GM23338 (cell line): ENCODE measurements at regions not wholly inside any gene's neighbourhood (a gene's known extent, or its start where the extent isn't known, plus 50 kb on each side); places are given as distances from the start of the nearest gene placed in this dataset.

Experiments
- CREB1 ChIP-seq: fragments of 250-450 bp; sonication (Bioruptor Pico); IDR thresholded peaks from 2 replicates; pipeline ENCODE4 v1.5.0; 2020; ENCODE audit warnings: low read depth, mild to moderate bottlenecking, moderate library complexity
- CTCF ChIP-seq, 2 experiments: fragments of 200-600 bp in 1 of 2; sonication (generic) in 1 of 2; conservative IDR thresholded peaks; 2 replicates each; pipeline versions ENCODE4 v1.5.1 to v1.6.1; 2016 to 2017; ENCODE audit warnings: antibody characterized with exemption in 2 of 2, low read depth in 2 of 2, mild to moderate bottlenecking in 2 of 2, moderate library complexity in 1 of 2
- EZH2 ChIP-seq: fragments of 200-600 bp; sonication (generic); IDR thresholded peaks from one replicate; pipeline ENCODE4 v1.8.0; 2017; ENCODE audit warnings: antibody characterized with exemption, mild to moderate bottlenecking, low read depth; ENCODE audit not compliant: unreplicated experiment
- JUNB ChIP-seq: IDR thresholded peaks from one replicate; pipeline ENCODE4 v1.6.1; 2016; ENCODE audit warnings: antibody characterized with exemption; ENCODE audit not compliant: unreplicated experiment
- POLR2AphosphoS5 ChIP-seq: IDR thresholded peaks from 2 replicates; pipeline ENCODE4 v1.6.1; 2016; ENCODE audit warnings: antibody characterized with exemption, low read depth
- REST ChIP-seq: IDR thresholded peaks from one replicate; pipeline ENCODE4 v1.6.1; 2018; ENCODE audit warnings: antibody characterized with exemption; ENCODE audit not compliant: unreplicated experiment
- STAT1 ChIP-seq: IDR thresholded peaks from one replicate; pipeline ENCODE4 v1.6.1; 2016; ENCODE audit warnings: antibody characterized with exemption; ENCODE audit not compliant: unreplicated experiment

- TF ChIP-seq REST (no peak), CTCF (conservative IDR thresholded peaks at IDR 0.05; ENCODE audit: low read depth in 2 of 2) (no peak), EZH2 (no peak), POLR2AphosphoS5 (no peak), CREB1 (CRISPR knock-in tag) (no peak), JUNB (no peak), STAT1 (no peak)
Measured at GRCh38 chr1:58983162-58983561, 199.3 kb upstream of the JUN start.
